ENCODE measurements at regions not wholly inside any gene's neighbourhood (a gene's known extent, or its start where the extent isn't known, plus 50 kb on each side); places are given as distances from the start of the nearest gene placed in this dataset.

DNA sequence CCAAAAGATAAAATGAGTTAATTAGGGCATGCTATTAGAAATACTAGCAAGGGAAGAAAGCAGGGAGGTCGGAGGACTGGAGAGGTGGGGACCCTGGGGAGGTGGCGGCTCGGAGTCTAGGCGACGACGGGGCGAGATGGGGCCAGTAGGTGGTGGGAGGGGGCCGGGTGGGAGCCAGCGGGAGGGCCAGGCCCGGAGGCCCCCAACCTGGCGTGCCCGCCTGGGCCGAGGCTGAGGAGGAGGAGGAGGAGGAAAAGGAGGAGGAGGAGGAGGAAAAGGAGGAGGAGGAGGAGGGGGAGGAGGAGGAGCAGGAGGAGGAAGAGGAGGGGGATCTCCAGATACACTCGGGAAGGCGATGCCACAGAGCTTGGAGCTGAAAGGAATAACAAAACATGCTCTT, 426.2 kb downstream of the NR2F2 start:
- DNase-seq (ENCODE audit: extremely low read depth in 1 of 11, low read depth in 9 of 11, low spot score in 4 of 11): no peak

DNA sequence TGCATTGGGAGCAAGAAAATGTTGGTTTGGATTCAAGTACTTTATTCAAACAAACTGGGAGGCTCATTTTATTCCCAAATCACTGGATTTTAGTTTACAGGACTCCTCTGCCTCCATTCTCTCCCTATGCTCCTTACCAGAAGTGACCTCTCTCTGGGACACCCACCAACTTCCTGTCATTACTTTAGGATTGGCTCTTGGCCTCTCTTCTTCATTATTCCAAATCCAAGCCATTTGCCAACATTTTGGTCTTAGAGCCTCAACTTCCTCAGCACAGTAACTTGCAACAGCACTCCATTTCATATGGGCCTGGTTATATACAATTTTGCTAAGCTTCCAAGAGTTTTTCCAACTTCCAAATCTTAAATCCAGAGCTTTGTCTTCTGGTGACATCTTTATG, 432.1 kb downstream of the NR2F2 start:
- DNase-seq (ENCODE audit: extremely low read depth in 1 of 11, low read depth in 9 of 11, low spot score in 4 of 11): peak in 1 of 11 donors; percentile 17

DNA sequence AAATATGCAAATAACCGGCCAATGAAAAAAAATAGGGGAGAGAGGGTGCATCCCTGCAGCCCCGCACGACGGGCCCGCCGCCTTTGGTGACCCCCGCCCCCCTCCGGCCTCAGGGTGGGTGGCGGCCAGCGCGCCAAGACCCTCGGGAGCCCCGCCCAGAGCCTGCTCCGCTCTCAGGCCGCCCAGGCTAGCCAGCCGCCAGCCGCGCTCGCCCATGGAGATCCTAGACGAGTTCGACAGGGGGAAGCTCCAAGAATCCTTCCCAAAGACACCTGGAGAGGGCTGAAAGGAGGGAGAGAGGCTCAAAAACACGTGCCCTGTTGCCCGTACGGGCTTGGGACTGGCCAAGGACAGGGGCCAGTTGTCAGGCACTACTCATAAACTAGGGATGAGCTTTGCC, 434.0 kb downstream of the NR2F2 start:
- no peak for DNase-seq (ENCODE audit: extremely low read depth in 1 of 11, low read depth in 9 of 11, low spot score in 4 of 11)

DNA sequence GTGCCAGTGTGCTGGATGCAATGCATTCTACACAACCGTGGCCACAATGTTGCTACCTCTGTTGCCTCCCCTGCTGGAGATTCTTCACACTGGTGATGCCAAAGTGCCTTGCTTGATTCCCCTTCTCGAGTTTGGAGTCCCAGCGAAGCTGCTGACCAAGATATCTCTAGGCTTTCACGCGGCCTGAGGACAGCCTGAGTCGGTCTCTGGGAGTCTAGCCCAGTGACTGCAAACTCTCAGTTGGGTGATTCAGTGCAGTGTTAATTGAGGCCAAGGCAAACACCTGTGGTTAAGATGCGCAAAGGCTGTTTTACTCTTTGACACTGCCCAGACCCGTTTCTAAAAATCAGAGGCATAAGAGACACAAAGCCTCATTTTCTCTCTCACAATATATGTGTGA, 434.4 kb downstream of the NR2F2 start:
- no peak for DNase-seq (ENCODE audit: extremely low read depth in 1 of 11, low read depth in 9 of 11, low spot score in 4 of 11)

DNA sequence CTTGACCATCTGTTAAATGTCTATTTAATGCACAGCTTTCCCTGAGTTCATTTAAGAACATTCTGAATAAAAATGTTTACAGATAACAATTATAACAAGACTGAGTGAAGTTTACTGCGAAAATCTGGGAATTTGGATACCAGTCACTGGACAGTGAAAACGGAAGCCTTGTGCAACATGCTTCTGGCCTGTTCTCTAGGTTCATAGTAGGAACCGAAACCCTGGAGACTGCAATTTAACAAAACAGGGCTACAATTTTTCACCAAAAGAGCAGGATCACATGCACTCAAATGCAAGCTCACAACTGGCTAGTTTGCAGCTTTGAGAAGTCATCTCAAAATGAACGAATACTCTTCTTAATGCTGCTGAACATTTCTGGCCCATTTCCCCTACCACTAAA, 435.9 kb downstream of the NR2F2 start:
- no peak for DNase-seq (ENCODE audit: extremely low read depth in 1 of 11, low read depth in 9 of 11, low spot score in 4 of 11)

DNA sequence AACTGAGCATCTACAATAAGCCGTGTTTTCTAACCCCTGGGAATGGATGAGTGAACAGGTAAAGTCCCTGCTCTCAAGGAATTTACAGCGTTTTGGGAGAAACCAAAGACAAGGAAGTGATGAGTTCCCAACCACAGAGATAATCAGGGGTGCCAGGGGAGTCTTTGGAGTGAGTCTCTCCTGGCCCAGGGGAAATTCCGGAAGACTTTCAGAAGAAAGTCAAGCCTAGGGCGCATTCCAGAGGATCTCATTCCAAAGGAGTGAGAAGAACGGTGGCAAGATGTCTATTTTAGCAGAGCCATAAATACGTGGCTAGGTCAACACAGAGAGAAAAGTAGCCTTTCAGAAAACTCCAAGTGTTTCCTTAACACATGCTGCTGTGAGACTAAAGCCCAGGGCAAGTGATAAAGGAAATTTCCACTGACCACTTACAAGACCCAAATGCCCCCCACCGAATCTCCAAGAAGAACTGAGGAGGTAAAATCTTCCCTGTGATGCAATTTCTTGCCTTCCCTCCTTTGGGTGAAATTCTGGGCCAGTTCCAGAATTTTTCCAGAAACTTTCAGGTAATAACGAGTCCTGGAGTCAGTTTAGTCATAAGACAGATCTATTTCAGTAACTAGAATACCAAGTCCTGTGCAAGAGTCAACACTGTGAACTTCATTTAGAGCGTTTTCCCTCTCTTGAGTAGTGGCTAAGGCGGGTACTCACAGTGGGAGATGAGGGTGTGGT, 437.4 kb downstream of the NR2F2 start:
- DNase-seq (ENCODE audit: extremely low read depth in 1 of 11, low read depth in 9 of 11, low spot score in 4 of 11): no peak

DNA sequence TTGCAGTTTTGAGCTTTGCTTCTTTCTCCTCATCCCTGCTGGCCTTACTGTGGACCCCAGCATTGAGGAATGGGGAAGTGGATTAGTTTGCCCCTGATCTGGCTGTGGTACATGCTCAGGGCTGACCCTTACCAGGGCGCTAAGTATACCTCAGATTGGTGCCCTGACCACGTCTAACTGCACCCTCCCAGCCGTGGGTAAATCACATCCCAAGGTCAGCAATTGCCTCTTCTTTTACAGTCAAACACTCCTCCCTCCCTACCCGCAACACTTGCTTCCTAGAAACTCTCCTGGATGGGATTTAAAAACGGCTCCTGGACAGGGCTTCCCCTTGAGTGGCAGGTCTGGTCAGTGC, 437.9 kb downstream of the NR2F2 start:
- DNase-seq (ENCODE audit: extremely low read depth in 1 of 11, low read depth in 9 of 11, low spot score in 4 of 11): no peak

DNA sequence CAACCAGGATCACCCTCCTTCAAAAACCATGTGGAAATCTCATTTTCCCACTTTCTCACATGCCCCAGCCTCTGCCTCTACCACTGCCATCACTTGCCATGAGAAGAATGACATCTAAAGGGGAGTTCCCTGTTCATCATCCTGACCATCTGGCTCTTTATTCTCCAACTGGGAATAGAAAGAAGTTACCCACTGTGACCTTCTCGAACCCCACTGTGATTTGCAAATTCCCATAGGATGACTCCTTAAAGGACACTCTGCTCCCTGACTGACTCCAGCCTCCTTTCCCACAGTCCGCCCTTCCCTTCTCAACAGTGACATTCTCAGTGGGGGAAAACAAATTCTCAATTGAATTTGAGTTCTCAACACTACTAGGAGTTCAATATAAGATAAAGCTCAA, 440.5 kb downstream of the NR2F2 start:
- no peak for DNase-seq (ENCODE audit: extremely low read depth in 1 of 11, low read depth in 9 of 11, low spot score in 4 of 11)

DNA sequence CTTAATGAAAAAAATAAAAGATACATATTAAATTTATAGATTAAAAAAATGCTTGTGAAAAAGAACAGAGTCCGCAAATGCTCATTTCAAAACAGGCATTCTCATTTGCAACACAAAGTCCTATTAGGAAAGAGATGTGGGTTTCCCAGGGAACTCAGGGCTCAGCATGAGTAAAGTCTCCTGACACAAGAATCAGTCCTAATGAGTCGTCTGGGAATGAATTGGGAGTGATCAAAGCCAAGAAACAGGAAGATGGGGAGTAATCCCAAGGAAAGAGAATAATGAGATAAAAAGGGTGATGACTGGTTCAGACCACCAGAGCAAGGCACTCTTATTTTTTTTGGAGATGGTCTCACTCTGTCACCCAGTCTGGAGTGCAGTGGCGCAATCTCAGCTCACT, 443.7 kb downstream of the NR2F2 start:
- no peak for DNase-seq (ENCODE audit: extremely low read depth in 1 of 11, low read depth in 9 of 11, low spot score in 4 of 11)

DNA sequence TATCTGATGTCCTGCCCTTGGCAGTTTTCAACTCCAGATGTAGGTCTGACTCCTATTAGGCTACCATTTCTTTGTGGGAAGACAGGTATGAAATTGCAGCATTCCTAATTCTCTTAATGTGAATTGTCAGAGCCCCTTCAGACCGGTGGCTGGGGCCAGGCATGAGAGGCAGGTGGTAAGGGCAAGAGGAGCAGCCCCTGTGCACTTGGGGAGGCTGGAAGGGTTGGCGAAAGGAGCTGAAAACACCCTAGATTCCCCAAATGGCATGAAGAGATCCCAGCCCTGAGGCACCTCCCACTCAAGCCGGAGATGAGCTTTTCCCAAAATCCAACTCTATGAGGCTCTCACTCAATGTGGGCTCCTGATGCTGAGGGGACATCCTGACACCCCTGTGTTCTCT, 453.2 kb downstream of the NR2F2 start:
- no peak for DNase-seq (ENCODE audit: extremely low read depth in 1 of 11, low read depth in 9 of 11, low spot score in 4 of 11)

DNA sequence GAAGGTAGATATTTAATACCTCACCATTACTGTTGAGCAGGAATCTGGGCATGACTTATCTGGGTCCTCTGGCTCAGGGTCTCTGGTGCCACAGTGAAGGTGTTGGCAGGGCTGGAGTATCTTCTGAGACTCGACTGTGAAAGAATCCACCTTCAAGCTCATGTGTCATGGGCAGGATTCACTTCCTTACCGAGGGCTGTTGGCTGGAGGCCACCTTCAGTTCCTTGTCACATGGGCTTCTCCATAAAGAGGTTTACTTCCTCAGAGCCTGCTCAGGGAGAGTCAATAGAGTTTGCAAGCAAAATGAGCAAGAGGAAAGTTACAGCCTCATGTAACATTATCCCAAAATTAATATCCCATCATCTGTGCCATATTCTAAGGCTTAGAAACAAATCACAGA, 459.5 kb downstream of the NR2F2 start:
- DNase-seq (ENCODE audit: extremely low read depth in 1 of 11, low read depth in 9 of 11, low spot score in 4 of 11): no peak

DNA sequence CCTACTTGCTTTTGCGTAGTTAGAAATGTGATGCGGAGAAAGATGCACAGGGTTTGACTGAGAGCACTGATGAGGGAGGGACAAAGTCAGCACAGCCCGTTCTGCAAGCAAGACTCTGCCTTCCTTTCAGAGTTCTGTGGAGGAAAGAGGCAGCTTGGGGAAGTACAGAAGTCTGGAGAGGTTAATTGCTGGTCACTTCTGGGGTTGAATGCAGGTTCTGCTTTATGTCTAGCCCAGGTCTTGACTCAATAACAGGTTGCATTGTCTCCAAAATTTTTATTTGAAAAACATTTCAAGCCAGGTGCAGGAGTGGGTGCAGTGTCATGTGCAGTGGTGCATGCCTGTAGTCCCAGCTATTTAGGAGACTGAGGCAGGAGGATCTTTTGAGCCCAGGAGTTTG, 461.7 kb downstream of the NR2F2 start:
- no peak for DNase-seq (ENCODE audit: extremely low read depth in 1 of 11, low read depth in 9 of 11, low spot score in 4 of 11)

DNA sequence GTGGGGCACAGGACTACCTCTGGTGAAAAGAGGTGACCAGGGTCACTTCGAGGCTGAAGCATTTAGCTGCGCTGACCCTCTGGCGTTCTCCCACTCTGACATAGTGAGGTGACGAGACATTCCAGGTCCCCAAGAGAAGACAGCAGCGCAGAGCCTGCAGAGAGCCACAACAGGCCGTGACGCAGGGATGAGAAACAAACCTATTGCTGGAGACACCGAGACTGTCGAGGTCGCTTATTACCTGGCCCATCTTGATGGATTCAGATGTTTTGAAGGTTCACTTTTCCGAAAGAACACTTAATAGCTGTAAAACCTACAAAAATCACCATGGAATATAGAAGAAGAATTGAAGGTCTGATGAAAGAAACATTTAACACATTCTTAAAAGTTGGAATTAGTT, 466.3 kb downstream of the NR2F2 start:
- no peak for DNase-seq (ENCODE audit: extremely low read depth in 1 of 11, low read depth in 9 of 11, low spot score in 4 of 11)

DNA sequence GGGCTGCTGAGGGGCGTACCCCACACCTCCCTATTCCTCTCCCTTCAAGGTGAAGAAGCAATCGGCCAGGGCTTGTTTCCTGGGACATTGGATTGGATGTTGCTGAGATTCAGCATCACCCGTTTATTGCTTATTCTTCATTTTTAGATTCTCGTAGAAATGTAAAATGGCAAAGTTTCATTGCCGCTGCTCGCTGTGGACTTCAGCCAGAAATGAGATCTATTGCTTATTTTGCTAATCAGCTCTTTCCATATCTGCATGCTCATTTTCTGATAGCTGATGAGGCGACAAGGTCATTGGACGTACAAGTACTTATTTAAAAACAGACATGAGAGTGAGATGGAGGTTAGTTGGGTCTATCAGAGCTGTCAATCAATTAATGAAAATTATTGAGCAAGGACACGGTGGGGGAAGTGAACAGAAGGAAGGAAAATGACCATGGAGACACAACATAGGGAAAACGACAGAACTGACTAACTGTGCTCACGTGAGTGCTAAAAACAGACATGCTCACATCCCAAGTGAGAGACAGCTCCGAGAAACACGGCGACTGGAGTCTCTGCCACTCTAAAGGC, 471.2 kb downstream of the NR2F2 start:
- DNase-seq (ENCODE audit: extremely low read depth in 1 of 11, low read depth in 9 of 11, low spot score in 4 of 11): no peak

DNA sequence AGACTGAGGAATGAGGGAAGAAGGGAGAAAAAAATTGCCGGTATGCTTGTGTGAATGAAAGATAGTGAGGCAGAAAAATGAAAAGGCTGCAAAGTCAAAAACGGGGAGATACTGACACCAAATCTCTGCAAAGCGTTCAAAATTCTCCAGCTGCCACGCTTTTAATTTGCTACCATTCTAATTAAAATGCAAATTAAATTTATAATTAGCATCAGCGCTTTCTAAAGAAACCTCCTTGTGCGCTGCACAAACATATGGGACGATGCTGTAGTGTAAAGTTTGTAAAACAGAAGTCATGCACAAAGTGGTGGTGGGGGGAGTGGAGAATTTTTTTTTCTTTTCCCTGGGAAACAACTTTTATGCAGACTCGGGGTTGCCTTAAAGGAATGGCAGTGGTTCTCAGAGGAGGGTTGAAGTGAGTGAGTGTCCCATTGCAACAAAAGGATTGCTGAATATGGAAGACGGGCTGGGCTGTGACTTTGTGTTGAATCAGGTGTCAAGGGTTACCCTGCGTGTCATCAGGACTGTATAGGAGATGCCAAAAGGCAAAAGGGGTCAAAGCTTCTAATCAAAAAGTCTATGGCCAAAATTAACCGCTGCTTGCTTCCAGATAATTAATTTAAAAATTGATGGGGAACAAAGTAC, 472.2 kb downstream of the NR2F2 start:
- no peak for DNase-seq (ENCODE audit: extremely low read depth in 1 of 11, low read depth in 9 of 11, low spot score in 4 of 11)

DNA sequence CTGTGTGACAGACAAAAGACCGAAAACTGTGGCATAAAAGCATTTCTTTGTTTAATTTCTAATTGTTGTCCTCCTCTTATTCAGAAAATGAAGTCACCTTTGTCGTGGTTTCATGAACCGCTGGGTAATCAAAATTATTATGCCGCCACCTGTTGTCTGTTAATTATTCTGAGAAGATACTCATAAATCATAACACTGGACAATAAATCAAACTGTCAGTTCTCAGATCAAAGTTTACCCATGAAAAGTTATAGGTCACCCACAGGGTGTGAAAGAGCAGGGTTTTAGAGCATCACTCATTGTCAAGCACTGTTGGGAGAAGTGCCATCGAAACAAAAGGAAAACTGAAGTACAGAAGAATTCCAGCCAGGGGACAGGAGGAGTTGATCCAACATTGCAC, 474.3 kb downstream of the NR2F2 start:
- DNase-seq (ENCODE audit: extremely low read depth in 1 of 11, low read depth in 9 of 11, low spot score in 4 of 11): no peak

DNA sequence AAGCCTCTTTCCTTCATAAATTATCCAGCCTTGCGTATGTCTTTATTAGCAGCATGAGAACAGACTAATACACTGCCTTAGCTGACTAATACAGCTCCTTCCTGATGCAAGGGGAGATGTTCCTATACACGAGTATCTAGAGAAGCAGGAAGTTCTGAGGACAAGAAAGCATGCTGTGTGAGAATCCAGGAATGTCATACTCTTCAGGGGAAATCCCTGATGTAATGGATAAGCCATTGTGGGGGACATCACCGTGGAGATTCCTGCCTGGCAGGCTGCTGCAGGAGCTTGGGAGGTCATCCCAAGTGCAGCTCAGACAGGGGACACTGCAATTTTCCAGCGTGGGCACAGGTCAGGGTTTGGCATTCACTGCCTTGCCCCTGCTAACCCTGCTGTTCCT, 476.9 kb downstream of the NR2F2 start:
- no peak for DNase-seq (ENCODE audit: extremely low read depth in 1 of 11, low read depth in 9 of 11, low spot score in 4 of 11)

DNA sequence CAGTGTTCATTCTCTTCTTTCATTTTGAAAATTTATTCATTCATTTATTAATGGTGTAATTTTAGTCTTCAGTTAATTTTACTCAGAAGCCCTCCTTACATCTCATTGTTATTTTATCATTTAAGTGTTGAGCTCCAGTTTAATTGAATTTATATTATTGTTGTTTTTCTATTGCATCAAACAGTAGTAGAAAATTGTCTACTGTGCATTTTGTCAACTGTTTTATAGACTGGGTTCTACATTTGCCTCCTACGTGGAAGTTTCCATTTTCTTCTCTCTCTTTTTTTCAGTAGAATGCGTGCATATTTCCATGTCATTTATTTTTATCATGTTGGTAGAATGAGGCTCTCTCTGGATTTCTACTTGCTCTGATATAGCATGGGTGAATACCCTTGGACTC, 487.4 kb downstream of the NR2F2 start:
- no peak for DNase-seq (ENCODE audit: extremely low read depth in 1 of 11, low read depth in 9 of 11, low spot score in 4 of 11)

DNA sequence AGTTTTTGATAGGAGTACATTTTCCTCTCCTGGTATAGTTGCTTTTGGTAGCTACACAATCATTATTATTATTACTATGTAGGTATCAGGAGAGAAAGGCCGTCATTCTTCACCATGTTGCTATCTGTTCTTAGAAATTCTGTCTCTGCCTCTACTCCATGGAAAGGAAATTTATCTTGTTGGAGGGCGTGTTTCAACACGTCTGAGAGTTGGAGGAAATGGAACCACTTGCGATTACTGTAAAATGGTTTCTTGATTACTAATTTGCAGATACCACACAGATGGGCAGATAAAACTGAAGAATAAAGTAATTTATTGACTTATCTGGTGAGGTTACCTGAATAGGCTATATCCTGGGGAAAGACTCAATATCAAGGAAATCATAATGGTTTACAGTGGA, 488.4 kb downstream of the NR2F2 start:
- no peak for DNase-seq (ENCODE audit: extremely low read depth in 1 of 11, low read depth in 9 of 11, low spot score in 4 of 11)

DNA sequence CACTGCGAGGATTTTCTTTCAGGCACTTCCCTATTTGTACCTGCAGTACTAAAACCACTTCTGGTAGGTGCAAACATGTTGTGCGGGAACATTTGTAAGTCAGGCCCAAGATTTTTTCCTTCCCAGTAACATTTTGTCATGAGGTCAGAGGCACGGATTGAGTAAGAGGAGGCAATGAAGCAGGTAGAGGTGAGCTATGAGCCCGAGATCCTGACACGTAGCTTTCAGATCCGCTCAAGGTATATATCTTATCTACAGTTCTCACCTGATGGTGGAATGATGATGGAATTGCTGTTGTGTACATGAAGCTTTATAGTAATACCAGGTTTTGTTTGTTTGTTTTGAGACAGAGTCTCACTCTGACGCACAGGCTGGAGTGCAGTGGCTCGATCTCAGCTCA, 497.5 kb downstream of the NR2F2 start:
- DNase-seq (ENCODE audit: extremely low read depth in 1 of 11, low read depth in 9 of 11, low spot score in 4 of 11): no peak

Measured in renal cortex interstitium (tissue), 11 donors.